Neutrophil (primary cell): ENCODE measurements at regions not wholly inside any gene's neighbourhood (a gene's known extent, or its start where the extent isn't known, plus 50 kb on each side); places are given as distances from the start of the nearest gene placed in this dataset.
"Not testable (repeated sequence)": the region's sequence is repeated elsewhere in the genome, so short reads cannot be mapped to it uniquely, and the experiment has no call there.

Experiments used
- H3K27ac ChIP-seq: fragments of 200-600 bp; sonication (generic); 2 replicates; pipeline ENCODE4 v1.5.1; 2016; ENCODE audit warnings: mild to moderate bottlenecking, moderate library complexity
- H3K27me3 ChIP-seq: fragments of 200-600 bp; sonication (generic); 2 replicates; pipeline ENCODE4 v1.6.0; 2016; ENCODE audit warnings: mild to moderate bottlenecking
- H3K36me3 ChIP-seq: fragments of 200-600 bp; sonication (generic); 2 replicates; pipeline ENCODE4 v1.5.1; 2017
- H3K4me1 ChIP-seq, 2 experiments: fragments of 200-600 bp in 1 of 2; sonication (generic) in 1 of 2; 1 replicate in 1 of 2; 2 replicates in 1 of 2; pipeline versions ENCODE4 v1.5.1 to v1.6.1; 2013 to 2016; ENCODE audit warnings: low read depth in 1 of 2, low read length in 1 of 2, mild to moderate bottlenecking in 1 of 2, moderate library complexity in 1 of 2; ENCODE audit not compliant: control insufficient read depth in 1 of 2, insufficient read depth in 1 of 2
- H3K4me3 ChIP-seq, 2 experiments: fragments of 200-600 bp in 1 of 2; sonication (generic) in 1 of 2; 1 replicate in 1 of 2; 2 replicates in 1 of 2; pipeline ENCODE4 v1.5.1; 2013 to 2016; ENCODE audit warnings: low read depth in 1 of 2, low read length in 1 of 2, mild to moderate bottlenecking in 1 of 2, moderate library complexity in 1 of 2
- H3K9me3 ChIP-seq: fragments of 200-600 bp; sonication (generic); 2 replicates; pipeline ENCODE4 v1.5.1; 2016
- CTCF ChIP-seq: fragments of 200-600 bp; sonication (generic); IDR thresholded peaks from 2 replicates; pipeline ENCODE4 v1.5.1; 2016; ENCODE audit warnings: antibody characterized with exemption

- no peaks in the 10 kb centered on the region for H3K9me3 ChIP-seq
- no peaks in the 10 kb centered on the region for H3K36me3 ChIP-seq
- no peaks in the 10 kb centered on the region for H3K4me1 ChIP-seq
- TF ChIP-seq CTCF, result no peak
- no peak overlapping the region for H3K4me3 ChIP-seq
- H3K27me3 ChIP-seq, result no peaks in the 10 kb centered on the region
- no peak overlapping the region for H3K27ac ChIP-seq
These were observed 123.4 kb downstream of the ATP6V1G3 start for GRCh38 chr1:198417039-198417438.

GRCh38 chr1:198416296-198416695 is 124.2 kb downstream of the ATP6V1G3 start:
- no peaks in the 10 kb centered on the region for H3K4me1 ChIP-seq
- H3K36me3 ChIP-seq, result no peaks in the 10 kb centered on the region
- H3K27ac ChIP-seq, result no peak overlapping the region
- no peaks in the 10 kb centered on the region for H3K27me3 ChIP-seq
- H3K4me3 ChIP-seq, result no peak overlapping the region
- no peaks in the 10 kb centered on the region for H3K9me3 ChIP-seq
- TF ChIP-seq CTCF, result no peak

- TF ChIP-seq CTCF, result no peak
- H3K4me3 ChIP-seq, result no peak overlapping the region
- no peak overlapping the region for H3K27ac ChIP-seq
- H3K36me3 ChIP-seq, result no peaks in the 10 kb centered on the region
- no peaks in the 10 kb centered on the region for H3K27me3 ChIP-seq
- no peaks in the 10 kb centered on the region for H3K9me3 ChIP-seq
- no peaks in the 10 kb centered on the region for H3K4me1 ChIP-seq
These were observed 129.2 kb downstream of the ATP6V1G3 start for GRCh38 chr1:198411240-198411639.

DNA sequence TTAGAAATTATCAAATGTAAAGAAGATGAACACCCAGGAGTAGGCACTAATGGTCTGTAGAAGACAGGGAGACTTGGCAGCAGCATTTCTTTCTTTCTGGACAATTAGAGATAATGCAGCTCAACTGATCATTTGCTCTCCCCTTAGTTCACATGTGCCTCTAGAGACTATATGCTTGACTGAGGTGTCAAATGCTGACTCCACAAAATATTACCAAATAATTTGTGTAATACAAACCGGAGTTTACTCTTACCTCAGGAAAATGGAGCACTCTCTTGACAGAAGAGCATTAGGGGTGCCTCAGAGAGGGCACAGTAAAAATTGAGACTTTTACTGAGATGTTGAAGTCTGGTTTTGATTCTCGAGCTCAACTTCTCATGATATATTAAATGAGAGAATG is 131.8 kb downstream of the ATP6V1G3 start:
- Histone ChIP-seq H3K4me1 (no peaks in the 10 kb centered on the region), H3K9me3 (no peaks in the 10 kb centered on the region), H3K27me3 (no peaks in the 10 kb centered on the region), H3K4me3 (no peak overlapping the region), H3K27ac (no peak overlapping the region), H3K36me3 (no peaks in the 10 kb centered on the region)
- TF ChIP-seq CTCF, result no peak

DNA sequence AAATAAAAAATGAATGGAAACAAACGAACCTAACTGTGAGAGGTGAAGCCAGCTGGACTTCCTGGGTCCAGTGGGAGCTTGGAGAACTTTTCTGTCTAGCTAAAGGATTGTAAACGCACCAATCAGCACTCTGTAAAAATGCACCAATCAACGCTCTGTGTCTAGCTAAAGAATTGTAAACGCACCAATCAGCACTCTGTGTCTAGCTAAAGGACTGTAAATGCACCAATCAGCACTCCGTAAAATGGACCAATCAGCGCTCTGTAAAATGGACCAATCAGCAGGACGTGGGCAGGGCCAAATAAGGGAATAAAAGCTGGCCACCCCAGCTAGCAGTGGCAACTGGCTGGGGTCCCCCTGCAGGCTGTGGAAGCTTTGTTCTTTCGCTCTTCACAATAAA is 135.8 kb downstream of the ATP6V1G3 start:
- not testable (repeated sequence) for H3K36me3 ChIP-seq, H3K9me3 ChIP-seq, H3K27me3 ChIP-seq, H3K4me3 ChIP-seq, H3K27ac ChIP-seq, H3K4me1 ChIP-seq

DNA sequence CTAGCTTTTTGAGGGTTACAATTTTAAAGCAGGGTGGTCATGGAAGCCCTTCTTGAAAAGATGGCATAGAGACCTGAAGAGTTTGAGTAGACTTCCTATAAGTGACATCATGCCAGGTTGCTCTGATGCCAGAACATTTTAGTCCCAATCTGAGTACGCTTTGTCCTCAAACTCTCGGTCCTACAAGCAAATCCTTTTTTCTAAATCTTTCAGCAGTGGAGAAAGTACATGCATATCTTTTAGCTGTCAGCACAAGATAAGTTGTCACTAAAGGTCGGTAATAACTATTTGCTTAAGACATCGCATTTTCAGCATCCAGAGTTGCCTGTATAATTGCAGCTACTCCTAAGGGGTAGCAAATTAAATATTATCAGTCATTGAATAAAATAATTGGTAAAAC is 140.4 kb downstream of the ATP6V1G3 start:
- Histone ChIP-seq H3K4me1 (no peaks in the 10 kb centered on the region), H3K27ac (no peak overlapping the region)
- no peak for TF ChIP-seq CTCF

More for the DNA sequence above, 140.4 kb downstream of the ATP6V1G3 start:
- H3K36me3 ChIP-seq, result no peaks in the 10 kb centered on the region
- no peak overlapping the region for H3K4me3 ChIP-seq
- H3K9me3 ChIP-seq, result no peaks in the 10 kb centered on the region
- H3K27me3 ChIP-seq, result no peaks in the 10 kb centered on the region
